NB4 (cell line): ENCODE measurements at regions not wholly inside any gene's neighbourhood (a gene's known extent, or its start where the extent isn't known, plus 50 kb on each side); places are given as distances from the start of the nearest gene placed in this dataset.
"Not testable (repeated sequence)": the region's sequence is repeated elsewhere in the genome, so short reads cannot be mapped to it uniquely, and the experiment has no call there.

ENCODE experiments used
- CTCF ChIP-seq: IDR thresholded peaks from one replicate; pipeline ENCODE4 v1.5.1; 2012; ENCODE audit warnings: low read depth, low read length
- MAX ChIP-seq: IDR thresholded peaks from 2 replicates; pipeline ENCODE4 v1.6.1; 2011; ENCODE audit warnings: low read depth, low read length
- MYC ChIP-seq: IDR thresholded peaks from 2 replicates; pipeline ENCODE4 v1.6.1; 2011; ENCODE audit warnings: low read depth, low read length
- POLR2A ChIP-seq: IDR thresholded peaks from 2 replicates; pipeline ENCODE4 v1.6.1; 2011; ENCODE audit warnings: mild to moderate bottlenecking; ENCODE audit not compliant: insufficient read length; ENCODE audit errors: extremely low read depth

DNA sequence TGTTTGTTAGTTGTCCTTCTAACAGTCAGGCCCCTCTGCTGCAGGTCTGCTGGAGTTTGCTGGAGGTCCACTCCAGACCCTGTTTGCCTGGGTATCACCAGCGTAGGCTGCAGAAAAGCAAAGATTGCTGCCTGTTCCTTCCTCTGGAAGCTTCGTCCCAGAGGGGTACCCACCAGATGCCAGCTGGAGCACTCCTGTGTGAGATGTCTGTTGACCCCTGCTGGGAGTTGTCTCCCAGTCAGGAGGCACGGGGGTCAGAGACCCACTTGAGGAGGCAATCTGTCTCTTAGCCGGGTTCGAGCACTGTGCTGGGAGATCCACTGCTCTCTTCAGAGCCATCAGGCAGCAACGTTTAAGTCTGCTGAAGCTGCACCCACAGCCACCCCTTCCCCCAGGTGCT is 1356.4 kb downstream of the RPA4 start:
- not testable (repeated sequence) for TF ChIP-seq POLR2A, CTCF, MAX, MYC
